ENCODE measurements at regions not wholly inside any gene's neighbourhood (a gene's known extent, or its start where the extent isn't known, plus 50 kb on each side); places are given as distances from the start of the nearest gene placed in this dataset.

DNA sequence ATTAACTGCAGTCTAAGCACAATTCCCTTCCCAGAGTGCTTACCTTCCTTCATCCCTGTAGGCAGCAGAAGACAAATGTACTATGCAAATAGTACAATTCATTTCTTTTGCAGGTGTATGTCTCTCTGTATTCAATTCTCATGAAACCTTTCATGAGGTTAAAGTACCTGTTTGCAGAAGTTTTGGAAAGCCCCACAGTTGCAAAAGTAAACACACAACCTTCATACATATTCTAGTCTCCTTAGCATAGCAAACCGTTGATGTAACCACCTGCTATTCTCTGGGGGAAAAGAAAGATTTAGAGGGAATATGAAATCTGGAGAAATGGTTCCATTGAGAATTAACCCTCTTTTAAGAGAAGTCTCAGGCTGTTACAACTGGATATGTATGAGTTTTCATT lies 200.3 kb upstream of the SUCLG2 start:
- Histone ChIP-seq H3K4me1 (replicated peaks in 1 of 2) (no peaks in the 10 kb centered on the region), H3K4me3 (no peak overlapping the region), H3K27ac (no peak overlapping the region)
- 0 to 88% (median 41%) methylated on average over 1 of the region's 1 CpG; no CpG with 5 or more reads in 6 of the 10 experiments for WGBS, 10 experiments
- in situ Hi-C loops (cut with MboI; ENCODE audit: low pct_unique_long_range_greater_than_20kb in 2 of 9, low sequenced_read_pairs in 9 of 9, unreplicated experiment in 9 of 9) = no loop called here
- no peak for ATAC-seq (replicated peaks in 6 of 8)

DNA sequence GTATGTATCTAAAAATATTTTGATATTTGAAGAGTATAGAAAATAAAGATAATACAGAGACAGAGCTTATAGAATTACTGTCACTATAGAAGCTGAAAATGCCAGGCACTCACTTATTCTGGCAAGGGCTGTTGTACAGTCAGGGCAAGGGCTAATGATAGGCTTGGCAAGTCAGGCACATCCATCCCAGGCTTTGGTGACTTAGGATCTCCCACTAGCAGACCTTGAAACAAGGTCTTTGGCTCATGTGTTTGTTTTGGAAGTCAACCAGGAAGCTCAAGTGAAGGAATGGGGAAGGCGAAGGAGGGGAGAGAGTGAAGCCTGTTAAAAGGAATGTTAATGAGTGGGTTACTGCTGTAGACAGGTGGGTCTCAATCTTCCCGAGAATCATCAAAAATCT lies 199.1 kb upstream of the SUCLG2 start:
- H3K4me3 ChIP-seq = no peak overlapping the region
- no peak overlapping the region for H3K27ac ChIP-seq
- 20 to 100% (median 76%) methylated on average over 1 to 2 of the region's 2 CpGs; no CpG with 5 or more reads in 6 of the 10 experiments for WGBS, 10 experiments
- no peaks in the 10 kb centered on the region for H3K4me1 ChIP-seq (replicated peaks in 1 of 2)
- in situ Hi-C loops (cut with MboI; ENCODE audit: low pct_unique_long_range_greater_than_20kb in 2 of 9, low sequenced_read_pairs in 9 of 9, unreplicated experiment in 9 of 9) = no loop called here
- ATAC-seq (replicated peaks in 6 of 8) = no peak

DNA sequence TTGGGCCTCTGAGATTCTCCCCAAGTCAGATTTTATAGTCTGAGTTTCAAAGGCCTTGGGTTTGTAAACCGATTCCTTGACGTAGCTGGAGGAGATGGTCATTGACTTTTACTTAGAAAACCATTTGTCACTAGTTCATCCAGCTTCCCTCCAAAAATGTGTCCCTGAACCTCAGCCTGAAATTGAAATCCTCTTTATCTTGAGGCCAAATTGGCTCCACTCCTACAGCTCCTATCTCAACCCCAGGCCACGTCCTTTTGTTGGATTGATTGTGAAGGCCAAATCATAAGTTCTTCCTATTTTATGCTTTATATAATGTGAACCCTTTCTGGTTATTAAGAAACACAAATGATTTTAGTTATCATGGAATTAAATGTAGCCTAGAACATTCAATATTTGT lies 193.9 kb upstream of the SUCLG2 start:
- in situ Hi-C loops (cut with MboI; ENCODE audit: low pct_unique_long_range_greater_than_20kb in 2 of 9, low sequenced_read_pairs in 9 of 9, unreplicated experiment in 9 of 9) = no loop called here
- no peak overlapping the region for H3K4me3 ChIP-seq
- H3K27ac ChIP-seq = no peak overlapping the region
- H3K4me1 ChIP-seq (replicated peaks in 1 of 2) = no peaks in the 10 kb centered on the region
- no peak for ATAC-seq (replicated peaks in 6 of 8)
- 0 to 100% (median 83%) methylated on average over 1 to 3 of the region's 3 CpGs for WGBS, 10 experiments

DNA sequence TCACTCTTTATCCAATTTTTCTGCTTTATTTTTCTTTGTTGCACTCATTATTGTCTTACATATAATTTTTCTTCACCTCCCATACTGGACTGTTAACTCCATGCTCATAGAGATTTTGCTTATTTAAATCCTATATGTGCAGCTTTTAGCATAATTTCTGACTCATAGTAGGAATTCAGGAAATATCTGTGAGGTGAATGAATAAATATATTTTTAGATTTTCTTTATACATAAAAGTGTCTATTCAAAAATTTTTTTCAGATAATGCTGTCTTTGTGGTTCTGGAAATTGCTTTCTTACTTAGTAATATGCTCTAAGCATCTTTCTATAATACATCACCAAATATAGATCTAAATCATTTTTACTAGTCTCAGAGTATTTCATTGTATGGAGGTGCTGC lies 191.8 kb upstream of the SUCLG2 start:
- no peak for ATAC-seq (replicated peaks in 6 of 8)
- no peak overlapping the region for H3K4me3 ChIP-seq
- no peaks in the 10 kb centered on the region for H3K4me1 ChIP-seq (replicated peaks in 1 of 2)
- in situ Hi-C loops (cut with MboI; ENCODE audit: low pct_unique_long_range_greater_than_20kb in 2 of 9, low sequenced_read_pairs in 9 of 9, unreplicated experiment in 9 of 9) = no loop called here
- H3K27ac ChIP-seq = no peak overlapping the region

DNA sequence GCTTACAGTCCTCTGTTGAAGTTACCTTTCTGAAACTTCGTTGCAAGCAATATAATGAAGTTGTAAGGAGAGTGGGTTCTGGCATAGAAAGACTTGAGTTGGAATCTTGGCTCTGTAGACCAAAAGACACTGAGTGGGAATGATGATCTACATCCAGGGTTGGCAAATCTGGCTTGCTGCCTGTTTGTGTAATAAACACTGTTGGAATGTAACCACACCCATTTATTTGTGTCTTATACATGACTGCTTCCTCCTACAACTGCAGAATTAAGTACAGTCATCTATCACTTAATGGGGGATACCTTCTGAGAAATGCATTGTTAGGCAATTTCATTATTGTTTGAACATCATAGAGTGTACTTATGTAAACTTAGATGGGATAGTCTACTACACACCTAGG lies 178.4 kb upstream of the SUCLG2 start:
- ATAC-seq (replicated peaks in 6 of 8) = peak in 2 of 8 experiments; percentile 79 to 88

DNA sequence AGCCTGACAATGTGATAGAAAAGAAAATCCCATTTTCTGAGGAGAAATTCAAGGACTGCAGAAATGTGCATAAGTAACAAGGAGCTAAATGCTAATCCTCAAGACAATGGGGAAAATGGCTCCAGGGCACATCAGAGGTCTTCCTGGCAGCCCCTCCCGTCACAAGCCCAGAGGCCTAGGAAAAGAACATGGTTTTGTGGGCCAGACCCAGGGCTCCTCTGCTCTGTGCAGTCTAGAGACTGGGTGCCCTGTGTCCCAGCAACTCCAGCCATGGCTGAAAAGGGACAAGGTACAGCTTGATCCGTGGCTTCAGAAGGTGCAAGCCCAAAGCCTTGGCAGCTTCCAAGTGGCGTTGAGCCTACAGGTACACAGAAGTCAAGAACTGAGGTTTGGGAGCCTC lies 176.8 kb upstream of the SUCLG2 start:
- in situ Hi-C loops (cut with MboI; ENCODE audit: low pct_unique_long_range_greater_than_20kb in 2 of 9, low sequenced_read_pairs in 9 of 9, unreplicated experiment in 9 of 9) = no loop called here
- H3K4me3 ChIP-seq = no peak overlapping the region
- WGBS, 10 experiments = 0 to 83% (median 69%) methylated on average over 1 to 3 of the region's 3 CpGs; no CpG with 5 or more reads in 3 of the 10 experiments
- no peaks in the 10 kb centered on the region for H3K4me1 ChIP-seq (replicated peaks in 1 of 2)
- H3K27ac ChIP-seq = no peak overlapping the region
- ATAC-seq (replicated peaks in 6 of 8) = peak in 3 of 8 experiments; percentile 29 to 53 (median 43)

More for the DNA sequence above, 178.4 kb upstream of the SUCLG2 start:
- H3K4me3 ChIP-seq = no peak overlapping the region
- WGBS, 10 experiments = 0 to 89% (median 54%) methylated on average over 1 of the region's 1 CpG; no CpG with 5 or more reads in 4 of the 10 experiments
- no peaks in the 10 kb centered on the region for H3K4me1 ChIP-seq (replicated peaks in 1 of 2)
- in situ Hi-C loops (cut with MboI; ENCODE audit: low pct_unique_long_range_greater_than_20kb in 2 of 9, low sequenced_read_pairs in 9 of 9, unreplicated experiment in 9 of 9) = no loop called here
- H3K27ac ChIP-seq = no peak overlapping the region

DNA sequence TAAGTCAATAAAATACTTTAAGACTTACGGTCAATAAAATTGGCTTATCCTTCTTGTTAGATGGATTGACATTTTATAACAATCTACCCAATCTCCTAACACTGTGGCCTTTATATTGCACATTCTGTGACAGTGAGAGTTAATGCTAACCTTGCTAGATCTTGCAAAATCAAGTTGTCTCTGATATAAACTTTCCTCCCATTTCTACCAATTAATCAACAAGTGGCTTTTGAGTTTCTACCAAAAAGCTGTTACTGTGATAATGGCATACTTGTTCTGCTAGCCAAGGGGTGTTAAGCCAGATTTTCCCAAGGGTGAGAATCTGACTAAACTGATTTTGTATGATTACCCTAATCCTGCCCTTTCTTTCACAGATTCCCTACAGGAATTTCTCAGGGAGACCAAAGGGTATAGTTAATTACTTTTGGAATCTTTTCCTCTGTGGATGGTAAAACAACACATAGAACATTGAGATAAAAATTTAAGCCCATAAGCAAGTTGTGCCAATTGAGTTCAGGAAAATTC lies 174.1 kb upstream of the SUCLG2 start:
- Histone ChIP-seq H3K4me3 (no peak overlapping the region), H3K27ac (no peak overlapping the region), H3K4me1 (replicated peaks in 1 of 2) (no peaks in the 10 kb centered on the region)
- in situ Hi-C loops (cut with MboI; ENCODE audit: low pct_unique_long_range_greater_than_20kb in 2 of 9, low sequenced_read_pairs in 9 of 9, unreplicated experiment in 9 of 9) = no loop called here
- 0 to 100% (median 90%) methylated on average over 1 of the region's 1 CpG; no CpG with 5 or more reads in 2 of the 10 experiments for WGBS, 10 experiments
- ATAC-seq (replicated peaks in 6 of 8) = no peak

DNA sequence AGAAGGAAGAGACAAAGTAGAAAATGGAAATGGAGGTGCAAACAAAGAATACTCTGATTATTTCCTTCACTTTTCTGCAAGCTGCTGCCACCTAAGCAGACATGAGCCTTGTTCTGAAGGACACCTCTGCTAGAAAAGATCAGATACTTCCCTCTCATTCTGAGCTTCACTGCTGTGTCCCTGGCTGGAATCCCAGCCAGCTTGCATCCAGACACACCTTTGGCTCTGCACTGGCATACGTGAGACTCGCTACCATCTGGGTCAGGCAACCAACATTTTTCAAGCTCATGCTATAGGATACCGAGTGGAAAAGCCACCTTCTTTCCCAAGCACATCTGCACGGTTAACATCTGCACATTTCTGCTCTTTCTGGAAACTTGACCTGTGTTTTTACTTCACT lies 166.7 kb upstream of the SUCLG2 start:
- ATAC-seq (replicated peaks in 6 of 8) = no peak
- no peaks in the 10 kb centered on the region for H3K4me1 ChIP-seq (replicated peaks in 1 of 2)
- WGBS, 10 experiments = 21 to 94% (median 63%) methylated on average over 2 to 4 of the region's 4 CpGs; no CpG with 5 or more reads in 5 of the 10 experiments
- in situ Hi-C loops (cut with MboI; ENCODE audit: low pct_unique_long_range_greater_than_20kb in 2 of 9, low sequenced_read_pairs in 9 of 9, unreplicated experiment in 9 of 9) = loop anchor here in 2 of 9 experiments (25.0 kb wide), 1 partner anchor 1066 kb away; no protein-coding TSS in a partner anchor
- H3K4me3 ChIP-seq = no peak overlapping the region
- H3K27ac ChIP-seq = no peak overlapping the region

DNA sequence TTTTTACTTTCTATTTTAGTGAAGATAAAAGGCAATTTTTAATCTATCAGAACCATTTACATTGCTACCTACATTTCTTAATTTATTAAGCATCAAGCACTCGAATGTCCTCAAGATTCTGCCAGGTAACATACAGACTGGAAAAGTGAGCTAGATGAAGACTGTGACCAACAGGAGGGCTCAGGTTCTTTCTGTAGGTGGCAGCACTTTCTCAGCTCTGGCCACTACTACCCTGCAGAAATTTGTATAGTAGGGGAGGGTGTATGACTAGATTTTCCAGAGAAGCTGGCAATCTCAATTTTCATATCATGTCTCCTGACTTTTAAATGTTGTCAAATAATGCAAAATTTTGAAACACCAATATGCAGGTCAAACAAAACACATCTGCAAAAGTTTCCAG lies 165.0 kb upstream of the SUCLG2 start:
- H3K27ac ChIP-seq = no peak overlapping the region
- H3K4me3 ChIP-seq = no peak overlapping the region
- no peaks in the 10 kb centered on the region for H3K4me1 ChIP-seq (replicated peaks in 1 of 2)
- in situ Hi-C loops (cut with MboI; ENCODE audit: low pct_unique_long_range_greater_than_20kb in 2 of 9, low sequenced_read_pairs in 9 of 9, unreplicated experiment in 9 of 9) = loop anchor here in 2 of 9 experiments (25.0 kb wide), 1 partner anchor 1068 kb away; no protein-coding TSS in a partner anchor
- peak in 4 of 8 experiments; percentile 42 to 89 (median 83) for ATAC-seq (replicated peaks in 6 of 8)
- 0 to 67% (median 40%) methylated on average over 1 of the region's 1 CpG; no CpG with 5 or more reads in 3 of the 10 experiments for WGBS, 10 experiments

DNA sequence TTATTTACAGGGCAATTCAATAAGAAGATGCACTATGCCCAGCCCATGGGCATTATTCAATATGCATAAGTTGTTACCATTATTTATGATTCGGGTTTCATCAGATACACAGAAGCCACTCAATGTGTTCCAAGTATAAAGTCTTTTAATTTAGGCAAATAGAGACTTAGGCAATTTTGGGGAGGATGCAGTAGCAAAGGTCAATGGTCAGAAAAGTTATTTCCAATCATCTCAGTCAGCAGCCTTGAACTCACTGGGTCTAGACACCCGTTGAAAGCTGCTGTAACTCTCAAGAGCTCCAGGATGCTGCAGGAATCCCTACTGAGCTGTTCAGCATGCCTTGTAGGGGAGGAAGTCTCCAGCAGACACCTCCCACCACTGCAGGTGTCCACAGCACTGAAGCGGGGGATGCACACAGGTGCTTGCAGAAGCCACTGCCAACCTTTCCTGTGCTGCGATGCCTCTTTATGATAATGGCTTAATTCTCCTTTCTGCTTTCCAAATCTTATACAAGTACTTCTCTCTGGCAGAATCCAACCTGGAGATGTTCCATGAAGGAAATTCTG lies 155.0 kb upstream of the SUCLG2 start:
- Histone ChIP-seq H3K4me1 (replicated peaks in 1 of 2) (no peaks in the 10 kb centered on the region), H3K4me3 (no peak overlapping the region), H3K27ac (no peak overlapping the region)
- in situ Hi-C loops (cut with MboI; ENCODE audit: low pct_unique_long_range_greater_than_20kb in 2 of 9, low sequenced_read_pairs in 9 of 9, unreplicated experiment in 9 of 9) = loop anchor here in 2 of 9 experiments (25.0 kb wide), 1 partner anchor 1078 kb away; no protein-coding TSS in a partner anchor
- 20 to 93% (median 75%) methylated on average over 1 to 4 of the region's 4 CpGs; no CpG with 5 or more reads in 1 of the 10 experiments for WGBS, 10 experiments
- ATAC-seq (replicated peaks in 6 of 8) = no peak

DNA sequence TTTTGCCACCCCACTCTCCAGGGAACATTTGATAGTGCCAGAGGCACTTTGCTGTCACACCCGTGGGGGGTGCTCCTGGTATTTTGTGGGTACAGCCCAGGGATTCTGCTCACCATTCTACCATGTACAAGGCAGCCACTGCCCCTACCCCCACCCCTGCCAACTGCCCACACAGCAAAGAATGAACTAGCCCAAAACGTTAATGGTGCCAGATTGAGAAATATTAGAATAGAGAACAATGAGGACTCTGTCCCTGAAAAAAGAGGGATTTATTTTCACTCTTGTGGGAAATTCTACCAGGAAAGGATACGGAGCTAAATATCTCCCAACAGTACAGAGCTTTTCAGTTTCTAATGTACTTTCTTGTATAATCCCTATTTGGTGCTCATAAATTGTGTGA lies 154.5 kb upstream of the SUCLG2 start:
- in situ Hi-C loops (cut with MboI; ENCODE audit: low pct_unique_long_range_greater_than_20kb in 2 of 9, low sequenced_read_pairs in 9 of 9, unreplicated experiment in 9 of 9) = loop anchor here in 2 of 9 experiments (25.0 kb wide), 1 partner anchor 1078 kb away; no protein-coding TSS in a partner anchor
- no peak for ATAC-seq (replicated peaks in 6 of 8)
- H3K27ac ChIP-seq = no peak overlapping the region
- H3K4me3 ChIP-seq = no peak overlapping the region
- no peaks in the 10 kb centered on the region for H3K4me1 ChIP-seq (replicated peaks in 1 of 2)
- 0 to 83% (median 62%) methylated on average over 1 to 3 of the region's 3 CpGs; no CpG with 5 or more reads in 2 of the 10 experiments for WGBS, 10 experiments

DNA sequence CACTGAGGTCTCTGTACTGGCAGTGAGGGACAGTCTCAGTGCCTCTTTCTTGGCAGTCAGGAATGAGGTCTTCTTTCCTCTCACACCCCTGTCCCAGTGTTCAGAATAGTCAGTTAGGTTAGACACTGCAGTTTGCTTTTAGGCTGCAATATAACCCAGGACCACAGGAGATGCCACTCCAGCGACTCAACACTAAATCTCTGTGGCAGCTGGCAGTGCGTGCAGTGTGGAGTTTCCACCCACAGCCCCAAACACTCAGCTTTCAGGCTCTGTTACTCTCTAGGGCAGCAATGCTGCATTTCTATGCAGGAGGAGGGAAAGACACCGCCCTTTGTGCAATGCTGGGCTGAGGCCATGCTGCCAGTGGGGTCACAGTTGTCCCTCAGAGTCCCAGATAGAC lies 150.2 kb upstream of the SUCLG2 start:
- Histone ChIP-seq H3K4me3 (no peak overlapping the region), H3K27ac (no peak overlapping the region), H3K4me1 (replicated peaks in 1 of 2) (no peaks in the 10 kb centered on the region)
- ATAC-seq (replicated peaks in 6 of 8) = peak in 2 of 8 experiments; percentile 57 to 61
- whole genome bisulfite sequencing, 10 experiments = 60 to 100% (median 87%) methylated on average over 1 of the region's 3 CpGs; no CpG with 5 or more reads in 6 of the 10 experiments
- in situ Hi-C loops (cut with MboI; ENCODE audit: low pct_unique_long_range_greater_than_20kb in 2 of 9, low sequenced_read_pairs in 9 of 9, unreplicated experiment in 9 of 9) = loop anchor here in 2 of 9 experiments (25.0 kb wide), 1 partner anchor 1083 kb away; no protein-coding TSS in a partner anchor

DNA sequence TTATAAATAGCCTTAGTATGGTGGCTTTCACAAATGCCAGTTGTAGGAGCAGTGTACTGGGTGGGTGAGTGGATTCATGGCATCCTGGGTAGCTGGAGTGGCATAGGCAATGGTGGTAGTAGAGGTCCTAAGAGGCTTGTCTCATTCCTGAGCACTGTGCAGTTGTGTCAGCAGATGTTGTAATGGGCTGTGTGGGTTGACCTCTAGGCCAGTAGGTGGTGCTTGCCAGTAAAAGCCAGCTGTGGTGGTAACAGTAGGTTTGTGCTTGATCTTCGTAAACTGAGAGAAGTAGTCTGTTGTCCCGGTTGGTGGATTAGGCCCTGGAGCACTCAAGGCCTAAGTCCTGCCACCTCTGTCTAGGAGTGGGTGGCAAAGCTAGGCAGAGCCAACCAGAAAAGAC lies 149.7 kb upstream of the SUCLG2 start:
- ATAC-seq (replicated peaks in 6 of 8) = peak in 2 of 8 experiments; percentile 56
- in situ Hi-C loops (cut with MboI; ENCODE audit: low pct_unique_long_range_greater_than_20kb in 2 of 9, low sequenced_read_pairs in 9 of 9, unreplicated experiment in 9 of 9) = loop anchor here in 2 of 9 experiments (25.0 kb wide), 1 partner anchor 1083 kb away; no protein-coding TSS in a partner anchor
- 67 to 100% methylated on average over 1 of the region's 2 CpGs; no CpG with 5 or more reads in 8 of the 10 experiments for WGBS, 10 experiments
- Histone ChIP-seq H3K27ac (no peak overlapping the region), H3K4me1 (replicated peaks in 1 of 2) (no peaks in the 10 kb centered on the region), H3K4me3 (no peak overlapping the region)

All from motor neuron (in vitro differentiated cells).